ENCODE measurements at regions not wholly inside any gene's neighbourhood (a gene's known extent, or its start where the extent isn't known, plus 50 kb on each side); places are given as distances from the start of the nearest gene placed in this dataset.

- no peak for TF ChIP-seq GATA3 (IDR thresholded peaks at IDR 0.05; ENCODE audit: low read depth, low read length)
- TF ChIP-seq GATA2 (IDR thresholded peaks at IDR 0.05; ENCODE audit: low read depth, low read length): no peak
Observed at GRCh38 chr5:133861161-133861737, 107.2 kb downstream of the C5orf15 start.
